HG03025 (cell line): ENCODE measurements at regions not wholly inside any gene's neighbourhood (a gene's known extent, or its start where the extent isn't known, plus 50 kb on each side); places are given as distances from the start of the nearest gene placed in this dataset.

Experiments used
- ATAC-seq: cut with Tn5 transposase; IDR thresholded peaks from one replicate; pipeline ENCODE4 v1.9.1; 2021; ENCODE audit warnings: mild to moderate bottlenecking, moderate library complexity; ENCODE audit not compliant: unreplicated experiment, low FRiP score

- ATAC-seq: no peak
Measured at GRCh38 chr10:128627811-128628210, 501.6 kb upstream of the MKI67 start.

- ATAC-seq: no peak
Measured at GRCh38 chr10:128628252-128628651, 502.0 kb upstream of the MKI67 start.

GRCh38 chr10:128629111-128630096 is 503.2 kb upstream of the MKI67 start:
- ATAC-seq: no peak

- ATAC-seq: no peak
Measured at GRCh38 chr10:128630787-128631252, 504.6 kb upstream of the MKI67 start.

- no peak for ATAC-seq
Measured at GRCh38 chr10:128631801-128632241, 505.6 kb upstream of the MKI67 start.

GRCh38 chr10:128632694-128633093 is 506.5 kb upstream of the MKI67 start:
- ATAC-seq: no peak

- ATAC-seq: no peak
Measured at GRCh38 chr10:128633864-128634540, 507.8 kb upstream of the MKI67 start.

GRCh38 chr10:128642023-128642422 is 515.8 kb upstream of the MKI67 start:
- ATAC-seq: no peak

- no peak for ATAC-seq
Measured at GRCh38 chr10:128642502-128642901, 516.3 kb upstream of the MKI67 start.

- ATAC-seq: no peak
Measured at GRCh38 chr10:128643658-128644057, 517.4 kb upstream of the MKI67 start.

GRCh38 chr10:128645486-128645885 is 519.3 kb upstream of the MKI67 start:
- ATAC-seq: no peak

- ATAC-seq: no peak
Measured at GRCh38 chr10:128646956-128647355, 520.7 kb upstream of the MKI67 start.

GRCh38 chr10:128657548-128657947 is 531.3 kb upstream of the MKI67 start:
- ATAC-seq: no peak

GRCh38 chr10:128660726-128661125 is 534.5 kb upstream of the MKI67 start:
- ATAC-seq: no peak

GRCh38 chr10:128661404-128662197 is 535.4 kb upstream of the MKI67 start:
- ATAC-seq: no peak

GRCh38 chr10:128662520-128662919 is 536.3 kb upstream of the MKI67 start:
- no peak for ATAC-seq

- ATAC-seq: no peak
Measured at GRCh38 chr10:128664729-128665128, 538.5 kb upstream of the MKI67 start.

- ATAC-seq: no peak
Measured at GRCh38 chr10:128675405-128675804, 549.2 kb upstream of the MKI67 start.

- ATAC-seq: no peak
Measured at GRCh38 chr10:128680116-128680515, 553.9 kb upstream of the MKI67 start.

- ATAC-seq: no peak
Measured at GRCh38 chr10:128684215-128684614, 558.0 kb upstream of the MKI67 start.
